ENCODE measurements at regions not wholly inside any gene's neighbourhood (a gene's known extent, or its start where the extent isn't known, plus 50 kb on each side); places are given as distances from the start of the nearest gene placed in this dataset.

DNA sequence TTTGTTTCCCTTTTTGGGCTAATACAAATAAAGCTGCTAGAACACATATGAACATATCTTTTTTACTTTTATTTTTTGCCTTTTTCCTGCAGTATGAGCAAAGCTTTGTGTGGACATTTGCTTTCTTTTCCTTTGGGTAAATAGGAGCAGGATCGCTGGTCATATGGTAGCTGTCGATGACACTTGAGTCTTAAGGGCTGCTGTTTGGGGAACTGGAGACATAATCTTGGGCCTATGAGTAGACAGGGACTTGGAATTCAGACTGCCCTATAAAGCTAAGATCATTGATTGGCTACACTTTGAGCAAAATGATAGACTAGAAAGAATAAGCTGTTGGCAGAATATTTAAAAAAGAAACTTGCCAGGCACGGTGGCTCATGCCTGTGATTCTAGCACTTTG is 60.9 kb upstream of the ABL1 start:
- H3K4me1 ChIP-seq (ENCODE audit: control insufficient read depth, insufficient read depth, low read length) = peaks cover 4% of the 10 kb centered on the region; the same call in 1 of the 2 replicates
- ATAC-seq (no peak), DNase-seq (ENCODE audit: low read depth, low spot score) (no peak)
- H3K27me3 ChIP-seq (ENCODE audit: control insufficient read depth, insufficient read depth, low read length) = no peaks in the 10 kb centered on the region
- peaks cover 16% of the 10 kb centered on the region for H3K9me3 ChIP-seq (ENCODE audit: control insufficient read depth, insufficient read depth, low read depth, low read length)
- intact Hi-C loops (cut with micrococcal nuclease; ENCODE audit: unreplicated experiment) (no loop called here), in situ Hi-C loops (cut with HindIII; ENCODE audit: low pct_unique_long_range_greater_than_20kb, low sequenced_read_pairs) (no loop called here)
- CTCF ChIA-PET = no interaction called here
- no peak overlapping the region for H3K27ac ChIP-seq (ENCODE audit: low read length)
- POLR2A ChIA-PET = no interaction called here
- no TSS peak for BruUV-seq (replicated peaks)
- H3K4me3 ChIP-seq (ENCODE audit: low read depth in 2 of 2, low read length in 2 of 2) = no peak overlapping the region
- no peaks in the 10 kb centered on the region for H3K36me3 ChIP-seq (ENCODE audit: control insufficient read depth, insufficient read depth, low read length)
- TF ChIP-seq, protein P1, sequence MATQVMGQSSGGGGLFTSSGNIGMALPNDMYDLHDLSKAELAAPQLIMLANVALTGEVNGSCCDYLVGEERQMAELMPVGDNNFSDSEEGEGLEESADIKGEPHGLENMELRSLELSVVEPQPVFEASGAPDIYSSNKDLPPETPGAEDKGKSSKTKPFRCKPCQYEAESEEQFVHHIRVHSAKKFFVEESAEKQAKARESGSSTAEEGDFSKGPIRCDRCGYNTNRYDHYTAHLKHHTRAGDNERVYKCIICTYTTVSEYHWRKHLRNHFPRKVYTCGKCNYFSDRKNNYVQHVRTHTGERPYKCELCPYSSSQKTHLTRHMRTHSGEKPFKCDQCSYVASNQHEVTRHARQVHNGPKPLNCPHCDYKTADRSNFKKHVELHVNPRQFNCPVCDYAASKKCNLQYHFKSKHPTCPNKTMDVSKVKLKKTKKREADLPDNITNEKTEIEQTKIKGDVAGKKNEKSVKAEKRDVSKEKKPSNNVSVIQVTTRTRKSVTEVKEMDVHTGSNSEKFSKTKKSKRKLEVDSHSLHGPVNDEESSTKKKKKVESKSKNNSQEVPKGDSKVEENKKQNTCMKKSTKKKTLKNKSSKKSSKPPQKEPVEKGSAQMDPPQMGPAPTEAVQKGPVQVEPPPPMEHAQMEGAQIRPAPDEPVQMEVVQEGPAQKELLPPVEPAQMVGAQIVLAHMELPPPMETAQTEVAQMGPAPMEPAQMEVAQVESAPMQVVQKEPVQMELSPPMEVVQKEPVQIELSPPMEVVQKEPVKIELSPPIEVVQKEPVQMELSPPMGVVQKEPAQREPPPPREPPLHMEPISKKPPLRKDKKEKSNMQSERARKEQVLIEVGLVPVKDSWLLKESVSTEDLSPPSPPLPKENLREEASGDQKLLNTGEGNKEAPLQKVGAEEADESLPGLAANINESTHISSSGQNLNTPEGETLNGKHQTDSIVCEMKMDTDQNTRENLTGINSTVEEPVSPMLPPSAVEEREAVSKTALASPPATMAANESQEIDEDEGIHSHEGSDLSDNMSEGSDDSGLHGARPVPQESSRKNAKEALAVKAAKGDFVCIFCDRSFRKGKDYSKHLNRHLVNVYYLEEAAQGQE (IDR thresholded peaks at IDR 0.05; ENCODE audit: insufficient read depth in 1 of 2, low read depth in 2 of 2, low read length in 1 of 2) = no peak
- TF ChIP-seq SIN3A (IDR thresholded peaks at IDR 0.05; ENCODE audit: borderline replicate concordance, insufficient read depth, low read depth, low read length) (no peak), TCF7L2 (IDR thresholded peaks at IDR 0.05; ENCODE audit: low read depth, low read length) (no peak)

DNA sequence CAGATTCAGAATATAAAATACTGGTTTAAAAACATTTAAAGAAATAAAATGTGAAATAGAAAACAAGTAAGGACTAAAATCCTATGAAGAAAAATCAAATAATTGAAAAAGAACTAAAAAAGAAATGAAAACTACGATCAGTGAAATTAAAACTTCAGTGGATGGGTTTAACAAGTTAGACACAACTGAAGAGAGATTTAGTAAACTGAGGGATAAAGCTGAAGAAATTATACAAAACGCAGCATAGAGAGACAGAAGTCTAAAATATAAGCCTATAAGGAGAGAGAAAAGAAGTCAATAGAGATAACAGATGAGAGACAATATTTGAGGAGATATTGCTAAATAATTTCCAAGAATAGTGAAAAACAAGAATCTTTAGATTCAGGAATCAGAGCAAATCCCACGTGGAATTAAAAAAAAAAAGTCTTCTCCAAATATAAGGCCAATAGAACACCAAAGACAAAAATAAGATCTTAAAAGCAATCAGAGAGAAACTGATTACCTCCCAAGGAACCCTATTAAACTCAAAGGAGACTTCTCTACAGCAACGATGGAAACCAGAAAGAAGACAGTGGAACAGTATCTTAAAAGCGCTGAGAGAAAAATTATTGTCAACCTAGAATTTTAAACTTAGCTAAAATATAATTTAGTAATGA is 59.6 kb upstream of the ABL1 start:
- H3K4me3 ChIP-seq (ENCODE audit: low read depth in 2 of 2, low read length in 2 of 2) = no peak overlapping the region
- peaks cover 16% of the 10 kb centered on the region for H3K9me3 ChIP-seq (ENCODE audit: control insufficient read depth, insufficient read depth, low read depth, low read length)
- intact Hi-C loops (cut with micrococcal nuclease; ENCODE audit: unreplicated experiment) (no loop called here), in situ Hi-C loops (cut with HindIII; ENCODE audit: low pct_unique_long_range_greater_than_20kb, low sequenced_read_pairs) (no loop called here)
- peaks cover 7% of the 10 kb centered on the region; the same call in 1 of the 2 replicates for H3K4me1 ChIP-seq (ENCODE audit: control insufficient read depth, insufficient read depth, low read length)
- ChIA-PET CTCF (no interaction called here), POLR2A (interaction anchor here (0.5 kb wide), 1 partner anchor 114 kb away, joined by 3 read pairs; no protein-coding TSS in a partner anchor)
- TF ChIP-seq, protein P1 (IDR thresholded peaks at IDR 0.05; ENCODE audit: insufficient read depth in 1 of 2, low read depth in 2 of 2, low read length in 1 of 2) = no peak
- TF ChIP-seq SIN3A (IDR thresholded peaks at IDR 0.05; ENCODE audit: borderline replicate concordance, insufficient read depth, low read depth, low read length) (no peak), TCF7L2 (IDR thresholded peaks at IDR 0.05; ENCODE audit: low read depth, low read length) (no peak), POLR2AphosphoS5 (IDR thresholded peaks at IDR 0.05; ENCODE audit: low read depth, low read length) (no peak)
- TF ChIP-seq, protein P2, sequence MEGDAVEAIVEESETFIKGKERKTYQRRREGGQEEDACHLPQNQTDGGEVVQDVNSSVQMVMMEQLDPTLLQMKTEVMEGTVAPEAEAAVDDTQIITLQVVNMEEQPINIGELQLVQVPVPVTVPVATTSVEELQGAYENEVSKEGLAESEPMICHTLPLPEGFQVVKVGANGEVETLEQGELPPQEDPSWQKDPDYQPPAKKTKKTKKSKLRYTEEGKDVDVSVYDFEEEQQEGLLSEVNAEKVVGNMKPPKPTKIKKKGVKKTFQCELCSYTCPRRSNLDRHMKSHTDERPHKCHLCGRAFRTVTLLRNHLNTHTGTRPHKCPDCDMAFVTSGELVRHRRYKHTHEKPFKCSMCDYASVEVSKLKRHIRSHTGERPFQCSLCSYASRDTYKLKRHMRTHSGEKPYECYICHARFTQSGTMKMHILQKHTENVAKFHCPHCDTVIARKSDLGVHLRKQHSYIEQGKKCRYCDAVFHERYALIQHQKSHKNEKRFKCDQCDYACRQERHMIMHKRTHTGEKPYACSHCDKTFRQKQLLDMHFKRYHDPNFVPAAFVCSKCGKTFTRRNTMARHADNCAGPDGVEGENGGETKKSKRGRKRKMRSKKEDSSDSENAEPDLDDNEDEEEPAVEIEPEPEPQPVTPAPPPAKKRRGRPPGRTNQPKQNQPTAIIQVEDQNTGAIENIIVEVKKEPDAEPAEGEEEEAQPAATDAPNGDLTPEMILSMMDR (IDR thresholded peaks at IDR 0.05) = no peak
- ATAC-seq (no peak), DNase-seq (ENCODE audit: low read depth, low spot score) (no peak)
- no peak overlapping the region for H3K27ac ChIP-seq (ENCODE audit: low read length)
- BruUV-seq (replicated peaks) = TSS peak; percentile 36
- no peaks in the 10 kb centered on the region for H3K36me3 ChIP-seq (ENCODE audit: control insufficient read depth, insufficient read depth, low read length)
- no peaks in the 10 kb centered on the region for H3K27me3 ChIP-seq (ENCODE audit: control insufficient read depth, insufficient read depth, low read length)

Measured in Panc1 (cell line).